SK-N-SH treated with all-trans-retinoic acid at 6 μM for 48 hours (cell line): ENCODE measurements at regions not wholly inside any gene's neighbourhood (a gene's known extent, or its start where the extent isn't known, plus 50 kb on each side); places are given as distances from the start of the nearest gene placed in this dataset.

ENCODE experiments used
- PPARA ChIP-seq: fragments of 250-450 bp; sonication (Bioruptor Pico); IDR thresholded peaks from 2 replicates; pipeline ENCODE4 v1.5.0; 2020; ENCODE audit warnings: mild to moderate bottlenecking, borderline replicate concordance
- RARB ChIP-seq: fragments of 250-450 bp; sonication (Bioruptor Pico); IDR thresholded peaks from 2 replicates; pipeline ENCODE4 v1.8.0; 2021; ENCODE audit warnings: mild to moderate bottlenecking, moderate library complexity
- TOX ChIP-seq: fragments of 250-450 bp; sonication (Bioruptor Pico); IDR thresholded peaks from 2 replicates; pipeline ENCODE4 v1.8.0; 2021; ENCODE audit warnings: mild to moderate bottlenecking, moderate library complexity, borderline replicate concordance
- ZNF565 ChIP-seq: fragments of 450-650 bp; formaldehyde crosslinking; conservative IDR thresholded peaks from 2 replicates; pipeline ENCODE4 v1.5.0; 2020; ENCODE audit warnings: low read depth, mild to moderate bottlenecking, moderate library complexity
- TF ChIP-seq, protein P1 (sequence below): fragments of 250-450 bp; sonication (Bioruptor Pico); IDR thresholded peaks from 2 replicates; pipeline ENCODE4 v1.8.0; 2021; ENCODE audit warnings: low read depth, mild to moderate bottlenecking, moderate library complexity, borderline replicate concordance
- TF ChIP-seq, protein P2 (sequence below): fragments of 250-450 bp; sonication (Bioruptor Pico); IDR thresholded peaks from 2 replicates; pipeline ENCODE4 v1.8.0; 2020; ENCODE audit warnings: mild to moderate bottlenecking, moderate library complexity, borderline replicate concordance
- TF ChIP-seq, protein P3 (sequence below): fragments of 250-450 bp; sonication (Bioruptor Pico); IDR thresholded peaks from 2 replicates; pipeline ENCODE4 v1.5.1; 2020; ENCODE audit warnings: low read depth, mild to moderate bottlenecking, moderate library complexity

DNA sequence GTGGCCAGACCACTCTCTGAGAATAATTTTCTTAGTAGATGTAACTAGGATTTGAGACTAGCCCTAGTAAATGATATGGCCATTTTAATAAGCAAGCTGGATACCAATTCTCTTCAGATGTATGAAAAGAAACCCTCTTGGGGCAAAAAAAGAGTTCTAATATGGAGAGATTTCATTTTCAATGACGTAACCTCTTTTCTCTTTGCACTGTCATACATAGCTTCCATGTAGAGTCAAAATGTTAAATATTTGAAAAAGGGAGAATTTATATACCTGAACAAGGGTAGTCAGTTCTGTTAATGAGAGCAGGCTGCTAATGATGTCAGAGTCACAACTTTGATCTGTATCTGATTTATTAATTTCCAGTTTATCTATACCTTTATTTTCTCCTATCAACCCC is 120.0 kb downstream of the KBTBD8 start:
- TF ChIP-seq, protein P1, sequence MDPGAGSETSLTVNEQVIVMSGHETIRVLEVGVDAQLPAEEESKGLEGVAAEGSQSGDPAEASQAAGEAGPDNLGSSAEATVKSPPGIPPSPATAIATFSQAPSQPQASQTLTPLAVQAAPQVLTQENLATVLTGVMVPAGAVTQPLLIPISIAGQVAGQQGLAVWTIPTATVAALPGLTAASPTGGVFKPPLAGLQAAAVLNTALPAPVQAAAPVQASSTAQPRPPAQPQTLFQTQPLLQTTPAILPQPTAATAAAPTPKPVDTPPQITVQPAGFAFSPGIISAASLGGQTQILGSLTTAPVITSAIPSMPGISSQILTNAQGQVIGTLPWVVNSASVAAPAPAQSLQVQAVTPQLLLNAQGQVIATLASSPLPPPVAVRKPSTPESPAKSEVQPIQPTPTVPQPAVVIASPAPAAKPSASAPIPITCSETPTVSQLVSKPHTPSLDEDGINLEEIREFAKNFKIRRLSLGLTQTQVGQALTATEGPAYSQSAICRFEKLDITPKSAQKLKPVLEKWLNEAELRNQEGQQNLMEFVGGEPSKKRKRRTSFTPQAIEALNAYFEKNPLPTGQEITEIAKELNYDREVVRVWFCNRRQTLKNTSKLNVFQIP (CRISPR knock-in tag) = no peak
- TF ChIP-seq TOX (CRISPR knock-in tag) = no peak
- TF ChIP-seq, protein P2, sequence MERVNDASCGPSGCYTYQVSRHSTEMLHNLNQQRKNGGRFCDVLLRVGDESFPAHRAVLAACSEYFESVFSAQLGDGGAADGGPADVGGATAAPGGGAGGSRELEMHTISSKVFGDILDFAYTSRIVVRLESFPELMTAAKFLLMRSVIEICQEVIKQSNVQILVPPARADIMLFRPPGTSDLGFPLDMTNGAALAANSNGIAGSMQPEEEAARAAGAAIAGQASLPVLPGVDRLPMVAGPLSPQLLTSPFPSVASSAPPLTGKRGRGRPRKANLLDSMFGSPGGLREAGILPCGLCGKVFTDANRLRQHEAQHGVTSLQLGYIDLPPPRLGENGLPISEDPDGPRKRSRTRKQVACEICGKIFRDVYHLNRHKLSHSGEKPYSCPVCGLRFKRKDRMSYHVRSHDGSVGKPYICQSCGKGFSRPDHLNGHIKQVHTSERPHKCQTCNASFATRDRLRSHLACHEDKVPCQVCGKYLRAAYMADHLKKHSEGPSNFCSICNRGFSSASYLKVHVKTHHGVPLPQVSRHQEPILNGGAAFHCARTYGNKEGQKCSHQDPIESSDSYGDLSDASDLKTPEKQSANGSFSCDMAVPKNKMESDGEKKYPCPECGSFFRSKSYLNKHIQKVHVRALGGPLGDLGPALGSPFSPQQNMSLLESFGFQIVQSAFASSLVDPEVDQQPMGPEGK (CRISPR knock-in tag) = no peak
- no peak for TF ChIP-seq RARB (CRISPR knock-in tag)
- no peak for TF ChIP-seq PPARA (CRISPR knock-in tag)
- TF ChIP-seq, protein P3, sequence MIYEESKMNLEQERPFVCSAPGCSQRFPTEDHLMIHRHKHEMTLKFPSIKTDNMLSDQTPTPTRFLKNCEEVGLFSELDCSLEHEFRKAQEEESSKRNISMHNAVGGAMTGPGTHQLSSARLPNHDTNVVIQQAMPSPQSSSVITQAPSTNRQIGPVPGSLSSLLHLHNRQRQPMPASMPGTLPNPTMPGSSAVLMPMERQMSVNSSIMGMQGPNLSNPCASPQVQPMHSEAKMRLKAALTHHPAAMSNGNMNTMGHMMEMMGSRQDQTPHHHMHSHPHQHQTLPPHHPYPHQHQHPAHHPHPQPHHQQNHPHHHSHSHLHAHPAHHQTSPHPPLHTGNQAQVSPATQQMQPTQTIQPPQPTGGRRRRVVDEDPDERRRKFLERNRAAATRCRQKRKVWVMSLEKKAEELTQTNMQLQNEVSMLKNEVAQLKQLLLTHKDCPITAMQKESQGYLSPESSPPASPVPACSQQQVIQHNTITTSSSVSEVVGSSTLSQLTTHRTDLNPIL (CRISPR knock-in tag) = no peak
- TF ChIP-seq ZNF565 (CRISPR knock-in tag) = no peak
